Duodenal mucosa (tissue), 2 donors: ENCODE measurements at regions not wholly inside any gene's neighbourhood (a gene's known extent, or its start where the extent isn't known, plus 50 kb on each side); places are given as distances from the start of the nearest gene placed in this dataset.

Source experiments
- H3K27ac ChIP-seq: one replicate; pipeline ENCODE4 v1.7.0; 2013; ENCODE audit warnings: low read depth, low read length
- H3K27me3 ChIP-seq, 2 donors: one replicate each; pipeline ENCODE4 v1.7.0; 2013; ENCODE audit warnings: low read length in 2 of 2, control low read depth in 1 of 2; ENCODE audit not compliant: insufficient read depth in 2 of 2, control insufficient read depth in 1 of 2
- H3K36me3 ChIP-seq, 2 donors: one replicate each; pipeline ENCODE4 v1.7.0; 2013; ENCODE audit warnings: low read length in 2 of 2, control low read depth in 1 of 2; ENCODE audit not compliant: insufficient read depth in 2 of 2, control insufficient read depth in 1 of 2
- H3K4me1 ChIP-seq, 2 donors: one replicate each; pipeline ENCODE4 v1.7.0; 2013; ENCODE audit warnings: low read length in 2 of 2, control low read depth in 1 of 2; ENCODE audit not compliant: insufficient read depth in 2 of 2, control insufficient read depth in 1 of 2
- H3K4me3 ChIP-seq, 2 donors: one replicate each; pipeline ENCODE4 v1.7.0; 2013; ENCODE audit warnings: low read length in 2 of 2, low read depth in 1 of 2
- H3K9ac ChIP-seq, 2 donors: one replicate each; pipeline ENCODE4 v1.7.0; 2013; ENCODE audit warnings: low read length in 2 of 2, low read depth in 1 of 2
- H3K9me3 ChIP-seq, 2 donors: one replicate each; pipeline ENCODE4 v1.7.0; 2013; ENCODE audit warnings: low read length in 2 of 2, control low read depth in 1 of 2; ENCODE audit not compliant: control insufficient read depth in 1 of 2

- H3K27me3 ChIP-seq = peaks cover 0 to 4% of the 10 kb centered on the region in 2 donors
- peaks cover 0 to 8% of the 10 kb centered on the region in 2 donors for H3K4me1 ChIP-seq
- no peak overlapping the region for H3K4me3 ChIP-seq
- H3K9ac ChIP-seq = no peak overlapping the region
- no peaks in the 10 kb centered on the region for H3K9me3 ChIP-seq
- H3K27ac ChIP-seq = no peak overlapping the region
- no peaks in the 10 kb centered on the region for H3K36me3 ChIP-seq
Measured at GRCh38 chr14:65926935-65927700, 514.6 kb downstream of the FUT8 start.

GRCh38 chr14:65927931-65928356, 515.4 kb downstream of the FUT8 start:
- Histone ChIP-seq H3K9ac (no peak overlapping the region), H3K27me3 (peaks cover 0 to 4% of the 10 kb centered on the region in 2 donors), H3K4me3 (no peak overlapping the region), H3K4me1 (peaks cover 0 to 8% of the 10 kb centered on the region in 2 donors), H3K36me3 (no peaks in the 10 kb centered on the region), H3K27ac (no peak overlapping the region), H3K9me3 (no peaks in the 10 kb centered on the region)

GRCh38 chr14:65928995-65929394, 516.5 kb downstream of the FUT8 start:
- Histone ChIP-seq H3K27me3 (peaks cover 0 to 4% of the 10 kb centered on the region in 2 donors), H3K9ac (no peak overlapping the region), H3K4me3 (no peak overlapping the region), H3K9me3 (no peaks in the 10 kb centered on the region), H3K27ac (no peak overlapping the region), H3K4me1 (peaks cover 0 to 8% of the 10 kb centered on the region in 2 donors), H3K36me3 (no peaks in the 10 kb centered on the region)

GRCh38 chr14:65933400-65934069, 521.0 kb downstream of the FUT8 start:
- no peak overlapping the region for H3K9ac ChIP-seq
- H3K4me3 ChIP-seq = no peak overlapping the region
- no peaks in the 10 kb centered on the region for H3K36me3 ChIP-seq
- peaks cover 0 to 3% of the 10 kb centered on the region in 2 donors for H3K4me1 ChIP-seq
- peaks cover 0 to 3% of the 10 kb centered on the region in 2 donors for H3K27me3 ChIP-seq
- H3K27ac ChIP-seq = no peak overlapping the region
- H3K9me3 ChIP-seq = no peaks in the 10 kb centered on the region

DNA sequence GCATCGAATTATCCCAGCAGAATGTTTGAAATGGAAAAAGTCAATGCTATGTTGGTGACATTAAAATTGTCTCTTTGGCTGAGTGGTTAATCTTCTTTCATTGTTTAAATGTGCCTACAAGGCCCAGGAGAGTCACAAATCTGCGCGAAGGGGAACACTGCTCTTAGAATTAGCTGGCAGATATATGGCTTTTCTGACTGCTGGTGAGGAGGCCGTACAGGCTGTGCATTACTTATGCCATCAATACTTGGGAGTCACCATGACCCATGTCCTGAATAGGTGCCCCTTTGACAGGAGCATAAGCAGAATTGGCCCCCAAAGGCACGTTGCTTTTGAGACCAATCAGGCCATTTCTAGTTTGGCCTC, 521.5 kb downstream of the FUT8 start:
- peaks cover 0 to 3% of the 10 kb centered on the region in 2 donors for H3K27me3 ChIP-seq
- H3K27ac ChIP-seq = no peak overlapping the region
- H3K4me3 ChIP-seq = no peak overlapping the region
- no peaks in the 10 kb centered on the region for H3K36me3 ChIP-seq
- no peaks in the 10 kb centered on the region for H3K4me1 ChIP-seq
- H3K9ac ChIP-seq = no peak overlapping the region
- H3K9me3 ChIP-seq = no peaks in the 10 kb centered on the region

- no peaks in the 10 kb centered on the region for H3K9me3 ChIP-seq
- H3K9ac ChIP-seq = no peak overlapping the region
- H3K4me3 ChIP-seq = no peak overlapping the region
- no peak overlapping the region for H3K27ac ChIP-seq
- H3K4me1 ChIP-seq = no peaks in the 10 kb centered on the region
- peaks cover 0 to 3% of the 10 kb centered on the region in 2 donors for H3K27me3 ChIP-seq
- no peaks in the 10 kb centered on the region for H3K36me3 ChIP-seq
Measured at GRCh38 chr14:65936342-65936975, 523.9 kb downstream of the FUT8 start.

DNA sequence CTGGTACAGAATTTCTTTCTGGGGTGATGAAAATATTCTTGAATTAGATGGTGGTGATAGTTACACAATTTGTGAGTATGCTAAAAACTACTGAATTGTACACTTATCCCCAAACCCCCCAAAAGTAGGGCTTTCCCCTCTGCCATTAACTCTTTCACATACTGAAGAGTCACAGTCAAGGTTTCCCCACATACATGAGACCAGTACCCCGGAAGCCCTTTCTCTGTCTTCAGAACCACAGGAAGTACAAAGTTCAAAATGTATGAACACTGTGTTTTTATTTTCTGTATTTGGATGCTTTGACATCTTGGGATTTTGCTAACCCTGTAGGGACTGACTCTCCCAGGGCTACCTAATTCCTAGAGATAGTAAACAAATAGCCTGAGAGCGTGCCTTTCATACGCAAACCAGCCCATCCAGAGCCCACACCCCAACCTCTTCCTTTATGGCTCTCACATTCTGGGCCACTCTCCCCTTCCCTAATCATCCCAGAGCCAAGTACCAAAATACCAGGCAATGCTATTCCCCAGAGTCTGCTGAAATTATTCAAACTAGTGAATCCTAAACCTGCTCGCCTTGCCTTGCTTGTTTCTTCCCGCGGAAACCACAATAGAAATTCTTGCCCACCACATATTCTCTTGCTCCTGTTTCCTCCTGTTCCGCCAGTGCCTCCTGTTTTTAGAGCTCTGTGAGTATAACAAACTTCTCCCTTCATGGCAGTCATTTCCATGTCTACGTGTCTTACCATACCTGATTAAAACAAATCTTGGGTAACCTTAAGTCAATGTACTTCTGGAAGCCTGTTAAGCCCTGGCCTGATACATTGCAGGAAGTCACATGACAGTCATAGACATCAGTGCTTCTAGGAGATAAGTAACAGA, 524.8 kb downstream of the FUT8 start:
- Histone ChIP-seq H3K36me3 (no peaks in the 10 kb centered on the region), H3K27ac (no peak overlapping the region), H3K4me3 (no peak overlapping the region), H3K9me3 (no peaks in the 10 kb centered on the region), H3K9ac (no peak overlapping the region), H3K4me1 (no peaks in the 10 kb centered on the region), H3K27me3 (peaks cover 0 to 3% of the 10 kb centered on the region in 2 donors)

DNA sequence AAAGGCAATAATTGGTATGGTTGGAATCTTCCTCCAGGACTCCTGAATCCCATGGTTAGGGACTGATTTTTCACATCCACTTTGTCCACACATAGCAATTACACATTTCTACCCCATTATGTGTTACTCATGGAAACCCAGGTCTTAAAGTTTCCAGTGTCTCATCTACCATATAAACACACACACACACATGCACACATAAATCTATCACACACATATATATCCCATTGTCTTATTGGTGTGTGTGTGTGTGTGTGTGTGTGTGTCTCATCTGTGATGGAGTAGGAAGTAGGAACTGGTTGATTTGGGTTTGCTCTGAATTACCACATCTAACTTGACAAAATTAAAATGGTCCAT, 525.4 kb downstream of the FUT8 start:
- Histone ChIP-seq H3K4me1 (no peaks in the 10 kb centered on the region), H3K4me3 (no peak overlapping the region), H3K9me3 (no peaks in the 10 kb centered on the region), H3K9ac (no peak overlapping the region), H3K36me3 (no peaks in the 10 kb centered on the region), H3K27ac (no peak overlapping the region), H3K27me3 (peaks cover 0 to 3% of the 10 kb centered on the region in 2 donors)

DNA sequence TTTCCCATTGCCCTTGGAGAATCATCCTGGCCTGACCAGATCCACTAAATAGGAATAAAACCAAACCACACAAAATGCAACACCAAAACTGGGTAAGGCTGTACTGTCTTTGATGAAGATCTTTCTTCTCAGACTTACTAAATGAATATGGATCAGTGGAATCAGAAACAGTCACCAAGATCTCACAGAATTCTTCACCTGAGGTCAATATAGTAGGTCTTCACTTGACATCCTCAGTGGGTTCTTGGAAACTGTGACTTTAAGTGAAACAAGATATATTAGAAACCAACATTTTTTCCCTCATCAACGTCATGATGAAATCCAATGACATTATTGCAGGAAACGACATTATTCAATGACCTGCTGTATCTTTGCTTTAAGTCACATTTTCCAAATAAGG, 526.2 kb downstream of the FUT8 start:
- no peaks in the 10 kb centered on the region for H3K4me1 ChIP-seq
- no peaks in the 10 kb centered on the region for H3K9me3 ChIP-seq
- H3K36me3 ChIP-seq = no peaks in the 10 kb centered on the region
- no peak overlapping the region for H3K9ac ChIP-seq
- no peak overlapping the region for H3K27ac ChIP-seq
- H3K27me3 ChIP-seq = peaks cover 0 to 3% of the 10 kb centered on the region in 2 donors
- H3K4me3 ChIP-seq = no peak overlapping the region
